Muscle layer of colon (tissue), 2 donors: ENCODE measurements at regions not wholly inside any gene's neighbourhood (a gene's known extent, or its start where the extent isn't known, plus 50 kb on each side); places are given as distances from the start of the nearest gene placed in this dataset.

ENCODE experiments used
- H3K27ac ChIP-seq: one replicate; pipeline ENCODE4 v1.7.0; 2013; ENCODE audit warnings: low read depth, mild to moderate bottlenecking, low read length, moderate library complexity
- H3K27me3 ChIP-seq, 2 donors: one replicate each; pipeline ENCODE4 v1.7.0; 2013; ENCODE audit warnings: low read length in 2 of 2, mild to moderate bottlenecking in 2 of 2; ENCODE audit not compliant: insufficient read depth in 2 of 2, control insufficient read depth in 1 of 2
- H3K36me3 ChIP-seq: one replicate; pipeline ENCODE4 v1.7.0; 2013; ENCODE audit warnings: mild to moderate bottlenecking, low read length; ENCODE audit not compliant: insufficient read depth
- H3K4me1 ChIP-seq: one replicate; pipeline ENCODE4 v1.7.0; 2013; ENCODE audit warnings: mild to moderate bottlenecking, low read length; ENCODE audit not compliant: insufficient read depth
- H3K4me3 ChIP-seq, 2 donors: one replicate each; pipeline ENCODE4 v1.7.0; 2013; ENCODE audit warnings: low read length in 2 of 2, low read depth in 1 of 2, mild to moderate bottlenecking in 1 of 2, moderate library complexity in 1 of 2
- H3K9ac ChIP-seq: one replicate; pipeline ENCODE4 v1.7.0; 2013; ENCODE audit warnings: low read length
- H3K9me3 ChIP-seq: one replicate; pipeline ENCODE4 v1.7.0; 2013; ENCODE audit warnings: mild to moderate bottlenecking, low read length
- donor health status: abdominal sarcoma.
- donor health status: Adenocarcinoma of cecum.

DNA sequence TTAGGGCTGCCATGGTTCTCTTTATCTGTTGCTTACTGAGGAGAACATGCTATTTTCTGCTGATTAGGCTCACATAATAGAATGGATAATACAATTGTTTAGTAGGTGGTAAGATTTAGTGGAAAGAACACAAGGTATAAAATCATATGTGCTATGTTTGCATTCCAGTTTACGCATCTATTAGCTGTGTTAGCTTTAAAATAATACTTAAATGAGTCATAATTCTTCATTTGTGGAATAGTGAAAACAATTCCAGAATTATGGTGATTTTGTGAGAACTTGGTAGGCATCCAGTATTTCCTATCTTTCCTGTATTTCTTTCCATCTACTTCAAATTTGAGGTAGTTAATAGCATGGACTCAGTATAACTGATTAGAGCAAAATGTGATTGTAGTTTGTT lies 1585.5 kb upstream of the LRRTM3 start:
- H3K27me3 ChIP-seq = no peaks in the 10 kb centered on the region
- no peaks in the 10 kb centered on the region for H3K9me3 ChIP-seq
- no peaks in the 10 kb centered on the region for H3K4me1 ChIP-seq
- no peak overlapping the region for H3K4me3 ChIP-seq
- no peak overlapping the region for H3K27ac ChIP-seq
- no peak overlapping the region for H3K9ac ChIP-seq
- H3K36me3 ChIP-seq = no peaks in the 10 kb centered on the region

DNA sequence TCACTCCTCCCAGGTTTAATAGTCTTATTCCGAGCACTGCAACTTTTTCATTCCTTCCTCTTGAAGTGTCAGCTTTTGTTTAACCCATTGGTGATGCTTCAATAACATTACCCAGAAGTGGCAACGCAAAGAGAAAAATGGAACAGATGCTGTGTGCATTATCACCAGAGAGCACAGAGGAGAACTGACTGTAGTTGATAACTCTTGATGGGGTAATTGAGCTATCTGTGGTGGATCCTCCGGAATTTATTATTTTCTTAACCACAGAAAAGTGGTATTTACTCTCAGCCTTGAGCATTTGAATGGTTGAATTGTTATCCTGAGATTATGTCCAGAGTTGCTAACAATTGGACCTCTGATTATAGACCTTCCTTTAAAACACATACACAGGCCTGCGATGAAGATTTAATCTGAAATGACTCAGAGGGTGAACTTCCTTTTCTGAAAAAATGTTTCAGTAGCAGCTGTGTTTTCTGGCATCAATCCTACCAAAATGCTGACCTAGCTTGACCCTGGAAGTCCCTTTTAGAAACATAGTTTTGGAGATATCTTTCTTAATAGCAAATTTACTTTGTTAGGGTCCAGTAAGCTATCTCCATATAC lies 1584.4 kb upstream of the LRRTM3 start:
- no peak overlapping the region for H3K4me3 ChIP-seq
- H3K4me1 ChIP-seq = no peaks in the 10 kb centered on the region
- H3K27ac ChIP-seq = no peak overlapping the region
- H3K9ac ChIP-seq = no peak overlapping the region
- no peaks in the 10 kb centered on the region for H3K27me3 ChIP-seq
- no peaks in the 10 kb centered on the region for H3K36me3 ChIP-seq
- H3K9me3 ChIP-seq = no peaks in the 10 kb centered on the region

DNA sequence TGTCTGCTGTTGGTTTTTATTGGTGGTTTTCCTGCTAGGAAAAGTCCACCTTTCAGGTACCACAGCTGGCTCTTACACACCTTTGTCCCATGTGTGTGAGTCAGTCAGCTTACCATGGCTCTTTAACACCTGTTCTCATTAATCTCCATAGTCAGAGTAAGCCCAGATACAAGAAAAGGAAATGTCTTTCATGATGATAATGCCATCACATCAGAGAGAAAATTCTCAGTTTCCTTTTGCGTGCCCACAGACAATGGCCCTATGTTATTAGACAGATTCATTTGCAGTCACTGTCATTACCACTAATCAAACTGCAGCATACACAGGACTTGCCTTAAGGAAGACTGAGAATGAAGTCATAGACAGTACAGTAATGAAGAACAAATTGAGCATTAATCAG lies 1583.6 kb upstream of the LRRTM3 start:
- Histone ChIP-seq H3K4me1 (no peaks in the 10 kb centered on the region), H3K4me3 (no peak overlapping the region), H3K27me3 (no peaks in the 10 kb centered on the region), H3K9ac (no peak overlapping the region), H3K36me3 (no peaks in the 10 kb centered on the region), H3K9me3 (no peaks in the 10 kb centered on the region), H3K27ac (no peak overlapping the region)

DNA sequence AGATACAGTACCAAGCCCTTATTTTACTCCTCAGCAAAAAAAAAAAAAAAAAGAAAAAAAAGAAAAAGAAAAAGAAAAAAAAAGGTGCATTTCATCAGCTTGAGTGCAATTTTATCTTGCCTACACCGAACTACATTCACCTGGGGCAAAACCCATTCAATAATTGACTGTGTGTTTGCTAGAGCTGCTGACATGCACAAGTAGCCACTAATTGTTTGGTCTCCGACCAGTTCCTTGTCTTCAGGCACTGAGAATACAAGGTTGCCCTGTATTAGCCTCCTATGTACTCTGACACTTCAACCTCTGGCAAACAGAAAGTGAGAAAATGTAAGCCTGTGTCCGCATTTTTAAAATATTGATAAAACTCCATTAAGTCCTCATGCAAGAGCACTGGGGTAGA lies 1579.4 kb upstream of the LRRTM3 start:
- Histone ChIP-seq H3K4me3 (no peak overlapping the region), H3K9ac (no peak overlapping the region), H3K27me3 (no peaks in the 10 kb centered on the region), H3K4me1 (no peaks in the 10 kb centered on the region), H3K27ac (no peak overlapping the region), H3K9me3 (no peaks in the 10 kb centered on the region), H3K36me3 (no peaks in the 10 kb centered on the region)

DNA sequence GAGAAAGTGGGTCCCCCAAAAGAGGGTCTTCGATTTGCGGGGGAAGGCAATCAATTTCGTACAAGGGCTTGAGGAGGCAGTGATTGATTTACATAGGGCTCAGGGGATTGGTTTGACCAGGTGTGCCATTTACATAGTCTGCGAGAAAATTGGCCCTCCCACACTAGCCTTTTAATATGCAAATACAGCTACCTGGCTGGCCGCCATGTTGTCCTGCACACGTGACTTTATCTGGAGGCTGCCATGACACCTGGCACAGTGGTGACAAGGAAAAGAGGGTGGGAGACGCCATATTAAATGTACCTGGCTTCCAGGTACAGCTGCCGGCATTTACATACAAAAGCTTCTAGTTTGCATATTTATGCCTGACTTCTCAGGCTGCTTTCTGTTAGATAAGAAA lies 1577.2 kb upstream of the LRRTM3 start:
- no peak overlapping the region for H3K9ac ChIP-seq

DNA sequence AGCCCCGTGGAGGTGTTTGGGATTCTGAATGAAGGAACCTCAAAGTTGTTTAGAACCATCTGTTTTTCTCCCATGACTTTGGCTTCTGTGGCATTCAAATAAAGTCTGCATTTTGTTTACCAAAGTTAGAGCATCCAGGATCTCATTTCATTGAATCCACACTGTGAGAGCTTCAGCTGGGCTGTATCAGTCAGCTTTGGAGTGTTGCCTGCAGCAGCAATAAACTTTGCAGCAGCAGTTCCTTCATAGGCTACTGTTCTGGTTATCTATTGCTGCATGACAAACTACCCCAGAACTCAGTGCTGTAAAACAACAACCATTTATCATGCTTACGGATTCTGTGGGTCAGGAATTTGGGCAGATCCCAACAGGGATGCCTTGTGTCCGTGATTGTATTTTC lies 1575.2 kb upstream of the LRRTM3 start:
- H3K4me1 ChIP-seq = no peaks in the 10 kb centered on the region
- H3K27ac ChIP-seq = no peak overlapping the region
- no peak overlapping the region for H3K4me3 ChIP-seq
- H3K9ac ChIP-seq = no peak overlapping the region
- no peaks in the 10 kb centered on the region for H3K36me3 ChIP-seq
- H3K9me3 ChIP-seq = no peaks in the 10 kb centered on the region
- H3K27me3 ChIP-seq = no peaks in the 10 kb centered on the region

More for the DNA sequence above, 1577.2 kb upstream of the LRRTM3 start:
- no peaks in the 10 kb centered on the region for H3K36me3 ChIP-seq
- no peaks in the 10 kb centered on the region for H3K4me1 ChIP-seq
- no peak overlapping the region for H3K4me3 ChIP-seq
- H3K27me3 ChIP-seq = no peaks in the 10 kb centered on the region
- H3K9me3 ChIP-seq = no peaks in the 10 kb centered on the region
- H3K27ac ChIP-seq = no peak overlapping the region

DNA sequence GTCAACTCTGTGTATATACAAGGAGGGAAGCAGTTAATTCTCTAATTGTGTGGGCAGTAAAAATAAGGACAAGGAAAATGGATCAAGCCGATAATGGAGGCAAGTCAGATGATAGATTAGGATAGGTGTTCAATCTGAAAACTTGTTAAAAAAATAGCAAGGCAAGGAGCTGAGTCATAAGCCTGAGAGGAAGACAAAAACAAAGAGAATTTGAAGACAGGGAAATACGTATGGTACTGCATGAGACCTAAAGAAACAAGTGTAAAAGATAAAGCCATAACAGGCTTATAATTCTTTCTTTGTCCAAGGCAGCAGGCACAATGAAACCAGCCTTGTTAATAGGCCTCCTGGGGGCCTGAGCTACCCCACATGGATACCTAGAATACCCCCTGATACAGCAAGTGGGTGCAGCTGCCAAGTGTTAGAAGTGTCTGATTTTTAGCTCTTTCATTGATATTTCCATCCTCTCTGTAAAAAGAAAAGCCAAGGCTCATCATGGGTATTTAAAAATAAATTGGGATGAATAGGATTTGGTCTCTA lies 1570.6 kb upstream of the LRRTM3 start:
- Histone ChIP-seq H3K27ac (no peak overlapping the region), H3K4me3 (no peak overlapping the region), H3K9ac (no peak overlapping the region)

DNA sequence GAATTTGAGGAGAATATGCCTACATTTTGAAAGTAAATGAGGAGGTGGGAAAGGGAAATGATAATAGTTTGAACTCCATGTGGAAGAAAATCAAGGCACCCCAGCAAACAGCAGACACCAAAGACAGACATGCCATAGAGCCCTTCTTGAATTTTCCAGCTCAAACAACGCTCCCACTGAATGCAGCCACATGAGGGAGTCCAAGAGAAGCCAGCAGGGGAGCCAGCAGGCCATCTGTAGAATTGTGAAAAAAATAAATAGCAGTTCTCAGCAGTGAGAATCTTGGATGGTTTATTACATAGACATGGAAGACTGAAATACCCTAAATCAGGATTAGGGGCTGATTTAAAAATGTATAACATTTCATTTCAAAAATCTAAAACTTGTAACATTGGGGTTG lies 1567.3 kb upstream of the LRRTM3 start:
- Histone ChIP-seq H3K27me3 (no peaks in the 10 kb centered on the region), H3K4me1 (no peaks in the 10 kb centered on the region), H3K9ac (no peak overlapping the region), H3K36me3 (no peaks in the 10 kb centered on the region), H3K27ac (no peak overlapping the region), H3K9me3 (no peaks in the 10 kb centered on the region), H3K4me3 (no peak overlapping the region)

More for the DNA sequence above, 1570.6 kb upstream of the LRRTM3 start:
- no peaks in the 10 kb centered on the region for H3K9me3 ChIP-seq
- no peaks in the 10 kb centered on the region for H3K36me3 ChIP-seq
- H3K27me3 ChIP-seq = no peaks in the 10 kb centered on the region
- H3K4me1 ChIP-seq = no peaks in the 10 kb centered on the region

DNA sequence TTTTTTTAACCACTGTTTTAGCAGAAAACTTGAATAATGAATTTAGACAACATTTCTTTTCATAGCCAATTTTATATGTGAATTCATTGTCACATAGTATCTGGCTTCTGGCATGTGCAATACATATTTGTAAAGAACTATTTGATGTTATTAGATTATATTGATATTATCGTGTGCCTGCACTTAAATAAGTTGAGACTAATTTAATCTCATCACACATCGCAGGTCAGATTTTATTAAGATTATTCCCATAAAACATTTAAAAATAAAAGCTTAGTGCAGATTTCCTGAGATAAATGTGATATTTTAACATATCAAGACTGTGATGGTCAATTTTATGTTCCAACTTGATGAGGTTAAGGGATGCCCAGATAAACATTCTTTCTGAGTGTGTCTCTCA lies 1565.3 kb upstream of the LRRTM3 start:
- Histone ChIP-seq H3K27me3 (no peaks in the 10 kb centered on the region), H3K9me3 (no peaks in the 10 kb centered on the region), H3K4me1 (no peaks in the 10 kb centered on the region), H3K27ac (no peak overlapping the region), H3K36me3 (no peaks in the 10 kb centered on the region), H3K4me3 (no peak overlapping the region), H3K9ac (no peak overlapping the region)

DNA sequence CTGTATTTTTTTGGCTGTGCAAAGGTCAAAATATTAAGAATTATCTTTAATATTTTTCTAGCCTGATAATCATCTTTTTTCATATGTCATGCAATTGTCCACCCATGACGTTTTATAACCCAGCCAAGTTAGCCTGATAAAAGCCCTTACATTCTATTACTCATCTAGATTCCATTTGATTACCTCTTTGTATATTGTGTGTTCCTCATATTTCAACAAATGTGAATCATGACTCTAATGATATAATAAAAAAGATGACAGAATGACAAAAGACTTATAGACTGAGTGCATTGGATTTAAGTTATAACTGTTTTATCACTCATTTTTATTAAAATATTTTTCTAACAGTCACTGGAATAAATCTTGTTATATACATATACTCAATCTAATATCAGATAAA lies 1560.0 kb upstream of the LRRTM3 start:
- H3K27me3 ChIP-seq = no peaks in the 10 kb centered on the region
- no peaks in the 10 kb centered on the region for H3K4me1 ChIP-seq

DNA sequence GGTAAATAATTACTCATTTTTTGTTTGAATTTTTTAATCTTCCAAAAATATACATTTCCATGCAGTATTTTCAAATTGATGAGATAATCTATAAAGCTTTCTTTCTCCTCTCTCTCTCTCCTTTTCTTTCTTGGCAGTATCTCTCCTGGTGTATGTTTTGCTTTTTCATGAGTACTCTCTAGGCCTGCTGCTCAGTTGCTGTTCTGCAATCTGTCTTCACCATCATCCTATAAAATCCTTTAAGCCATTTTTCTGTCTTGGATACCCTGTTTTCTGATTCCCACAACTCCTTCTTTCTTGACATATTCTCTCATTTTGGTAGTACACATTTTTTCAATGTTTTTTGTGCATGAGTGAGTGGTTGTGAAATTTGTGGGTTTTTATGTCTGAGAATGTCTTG lies 1558.1 kb upstream of the LRRTM3 start:
- no peaks in the 10 kb centered on the region for H3K27me3 ChIP-seq
- H3K9ac ChIP-seq = no peak overlapping the region
- no peaks in the 10 kb centered on the region for H3K9me3 ChIP-seq
- H3K36me3 ChIP-seq = no peaks in the 10 kb centered on the region
- no peak overlapping the region for H3K27ac ChIP-seq
- H3K4me1 ChIP-seq = no peaks in the 10 kb centered on the region
- H3K4me3 ChIP-seq = no peak overlapping the region

More for the DNA sequence above, 1560.0 kb upstream of the LRRTM3 start:
- H3K36me3 ChIP-seq = no peaks in the 10 kb centered on the region
- no peaks in the 10 kb centered on the region for H3K9me3 ChIP-seq
- H3K9ac ChIP-seq = no peak overlapping the region
- no peak overlapping the region for H3K27ac ChIP-seq
- no peak overlapping the region for H3K4me3 ChIP-seq

DNA sequence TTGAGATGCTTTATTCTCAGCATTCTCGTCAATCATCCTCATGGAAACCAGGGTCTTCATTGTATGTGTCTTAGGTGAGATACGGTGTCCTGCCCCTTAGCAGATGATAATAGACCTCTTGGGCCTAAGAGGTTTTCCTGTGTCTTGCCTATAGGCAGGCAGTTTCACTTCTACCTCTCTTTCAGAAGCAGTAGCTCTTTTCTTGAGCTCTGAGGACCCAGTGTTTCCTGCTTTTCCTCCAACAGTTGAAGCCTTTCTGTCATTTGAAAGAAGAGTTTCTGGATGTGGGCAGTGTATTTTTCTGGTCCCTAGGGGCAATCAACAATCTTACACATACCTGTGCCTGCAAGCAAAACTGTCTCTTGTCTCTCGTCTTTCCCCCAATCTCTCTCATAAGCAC lies 1550.3 kb upstream of the LRRTM3 start:
- Histone ChIP-seq H3K9me3 (no peaks in the 10 kb centered on the region), H3K4me1 (no peaks in the 10 kb centered on the region), H3K4me3 (no peak overlapping the region), H3K27ac (no peak overlapping the region), H3K36me3 (no peaks in the 10 kb centered on the region), H3K9ac (no peak overlapping the region), H3K27me3 (no peaks in the 10 kb centered on the region)
